ENCODE measurements at regions not wholly inside any gene's neighbourhood (a gene's known extent, or its start where the extent isn't known, plus 50 kb on each side); places are given as distances from the start of the nearest gene placed in this dataset.

DNA sequence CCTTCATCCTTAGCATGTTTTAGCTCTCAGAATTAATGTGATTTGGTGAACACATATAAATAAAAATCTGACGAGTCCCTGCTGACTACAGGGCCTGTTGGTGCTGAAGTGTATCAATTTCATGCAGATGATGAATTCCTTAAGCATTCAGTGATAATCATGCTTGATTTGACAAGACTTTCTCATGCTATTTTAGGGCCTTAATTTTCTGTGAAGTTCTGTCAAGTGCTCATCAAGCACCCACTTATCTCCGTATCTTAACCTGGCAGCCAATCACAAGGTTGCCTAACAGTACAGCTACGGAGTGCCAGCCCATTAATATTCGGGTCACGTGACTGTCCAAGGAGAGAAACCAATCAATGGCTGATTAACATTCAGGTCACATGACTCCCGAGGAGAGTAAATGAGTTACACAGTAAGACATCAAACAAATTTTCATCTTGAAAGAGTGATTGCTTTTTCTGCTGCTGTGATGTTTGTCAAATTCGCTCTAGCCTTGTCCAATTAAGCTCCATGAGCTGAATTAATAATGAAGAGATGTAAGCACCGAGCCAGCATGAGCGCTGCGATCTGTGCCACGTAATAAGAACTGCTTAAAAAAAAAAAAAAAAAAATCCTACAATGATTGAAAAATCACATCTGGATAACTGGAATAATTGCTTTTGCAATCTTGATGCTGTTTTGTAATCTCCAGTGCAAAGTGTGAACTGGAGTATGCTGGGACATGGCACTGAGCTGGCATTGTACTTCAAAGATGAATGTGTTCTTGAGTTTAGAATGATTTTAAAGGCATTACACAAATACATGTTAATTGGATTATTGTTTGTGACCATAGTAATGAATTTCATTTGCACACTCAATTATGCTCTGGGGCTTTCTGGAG lies 104.3 kb upstream of the SPATA31D4 start:
- H3K9me2 ChIP-seq: no peaks in the 10 kb centered on the region
- no peaks in the 10 kb centered on the region for H3F3A ChIP-seq (replicated peaks; ENCODE audit: insufficient read depth)
- H2AFZ ChIP-seq (ENCODE audit: low read depth): no peak overlapping the region
- no peak overlapping the region for H3K27ac ChIP-seq (ENCODE audit: low read depth in 2 of 2, low read length in 1 of 2)
- 93% methylated on average over 11 of the region's 11 CpGs for WGBS (ENCODE audit: low lambda C conversion rate)
- no peak for DNase-seq
- H3K27me3 ChIP-seq (ENCODE audit: insufficient read depth): no peaks in the 10 kb centered on the region
- H3K9me3 ChIP-seq: no peaks in the 10 kb centered on the region
- ChIA-PET POLR2A (no interaction called here), CTCF (no interaction called here)
- H4K20me1 ChIP-seq (ENCODE audit: insufficient read depth): no peaks in the 10 kb centered on the region
- no peaks in the 10 kb centered on the region for H3K79me2 ChIP-seq (ENCODE audit: insufficient read depth)
- H3K4me2 ChIP-seq: no peak overlapping the region
- no peak for TF ChIP-seq SIN3A (IDR thresholded peaks at IDR 0.05; ENCODE audit: borderline replicate concordance, low read depth, low read length)
- TF ChIP-seq, protein P1, sequence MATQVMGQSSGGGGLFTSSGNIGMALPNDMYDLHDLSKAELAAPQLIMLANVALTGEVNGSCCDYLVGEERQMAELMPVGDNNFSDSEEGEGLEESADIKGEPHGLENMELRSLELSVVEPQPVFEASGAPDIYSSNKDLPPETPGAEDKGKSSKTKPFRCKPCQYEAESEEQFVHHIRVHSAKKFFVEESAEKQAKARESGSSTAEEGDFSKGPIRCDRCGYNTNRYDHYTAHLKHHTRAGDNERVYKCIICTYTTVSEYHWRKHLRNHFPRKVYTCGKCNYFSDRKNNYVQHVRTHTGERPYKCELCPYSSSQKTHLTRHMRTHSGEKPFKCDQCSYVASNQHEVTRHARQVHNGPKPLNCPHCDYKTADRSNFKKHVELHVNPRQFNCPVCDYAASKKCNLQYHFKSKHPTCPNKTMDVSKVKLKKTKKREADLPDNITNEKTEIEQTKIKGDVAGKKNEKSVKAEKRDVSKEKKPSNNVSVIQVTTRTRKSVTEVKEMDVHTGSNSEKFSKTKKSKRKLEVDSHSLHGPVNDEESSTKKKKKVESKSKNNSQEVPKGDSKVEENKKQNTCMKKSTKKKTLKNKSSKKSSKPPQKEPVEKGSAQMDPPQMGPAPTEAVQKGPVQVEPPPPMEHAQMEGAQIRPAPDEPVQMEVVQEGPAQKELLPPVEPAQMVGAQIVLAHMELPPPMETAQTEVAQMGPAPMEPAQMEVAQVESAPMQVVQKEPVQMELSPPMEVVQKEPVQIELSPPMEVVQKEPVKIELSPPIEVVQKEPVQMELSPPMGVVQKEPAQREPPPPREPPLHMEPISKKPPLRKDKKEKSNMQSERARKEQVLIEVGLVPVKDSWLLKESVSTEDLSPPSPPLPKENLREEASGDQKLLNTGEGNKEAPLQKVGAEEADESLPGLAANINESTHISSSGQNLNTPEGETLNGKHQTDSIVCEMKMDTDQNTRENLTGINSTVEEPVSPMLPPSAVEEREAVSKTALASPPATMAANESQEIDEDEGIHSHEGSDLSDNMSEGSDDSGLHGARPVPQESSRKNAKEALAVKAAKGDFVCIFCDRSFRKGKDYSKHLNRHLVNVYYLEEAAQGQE (IDR thresholded peaks at IDR 0.05; ENCODE audit: low read depth, low read length): no peak
- no peak for TF ChIP-seq RXRA (IDR thresholded peaks at IDR 0.05; ENCODE audit: borderline replicate concordance, low read depth)
- no peak for TF ChIP-seq TEAD4 (IDR thresholded peaks at IDR 0.05; ENCODE audit: borderline replicate concordance, insufficient read depth)
- TF ChIP-seq USF1 (IDR thresholded peaks at IDR 0.05; ENCODE audit: borderline replicate concordance, low read depth): no peak
- no peak for TF ChIP-seq EZH2phosphoT487 (IDR thresholded peaks at IDR 0.05; ENCODE audit: borderline replicate concordance, low read depth)
- TF ChIP-seq SMC3 (IDR thresholded peaks at IDR 0.05; ENCODE audit: low read depth, low read length): no peak
- no peak for TF ChIP-seq FOXJ3 (CRISPR knock-in tag; IDR thresholded peaks at IDR 0.05)
- TF ChIP-seq ELF1 (IDR thresholded peaks at IDR 0.05): no peak
- TF ChIP-seq NFIC (IDR thresholded peaks at IDR 0.05; ENCODE audit: borderline replicate concordance): no peak
- no peak for TF ChIP-seq CHD2 (IDR thresholded peaks at IDR 0.05; ENCODE audit: low read length, partially characterized antibody)
- no peak for TF ChIP-seq ZBTB33 (IDR thresholded peaks at IDR 0.05; ENCODE audit: borderline replicate concordance, low read depth)
- no peak for TF ChIP-seq FOSL2 (IDR thresholded peaks at IDR 0.05; ENCODE audit: borderline replicate concordance, low read depth)
- TF ChIP-seq YY1 (IDR thresholded peaks at IDR 0.05; ENCODE audit: low read depth): no peak
- TF ChIP-seq RFX5 (IDR thresholded peaks at IDR 0.05; ENCODE audit: low read length): no peak
- no peak for TF ChIP-seq MXI1 (IDR thresholded peaks at IDR 0.05; ENCODE audit: low read depth, low read length)
- TF ChIP-seq MEF2A (IDR thresholded peaks at IDR 0.05; ENCODE audit: borderline replicate concordance, low read depth): no peak
- TF ChIP-seq RAD21 (IDR thresholded peaks at IDR 0.05; ENCODE audit: low read length): no peak
- H3K4me1 ChIP-seq (ENCODE audit: control insufficient read depth in 1 of 2, insufficient read depth in 2 of 2, low read depth in 1 of 2, low read length in 1 of 2): peaks cover 0 to 4% of the 10 kb centered on the region in 2 experiments; a peak in 1 of 4 replicates
- H3K36me3 ChIP-seq (replicated peaks in 1 of 2; ENCODE audit: control insufficient read depth in 1 of 2, insufficient read depth in 2 of 2, low read length in 1 of 2): no peaks in the 10 kb centered on the region
- H3K4me3 ChIP-seq (ENCODE audit: low read depth in 2 of 2, low read length in 1 of 2): no peak overlapping the region
- H3K9ac ChIP-seq: no peak overlapping the region
